Upper lobe of left lung (tissue), 4 donors: ENCODE measurements at regions not wholly inside any gene's neighbourhood (a gene's known extent, or its start where the extent isn't known, plus 50 kb on each side); places are given as distances from the start of the nearest gene placed in this dataset.

Experiments
- CTCF ChIP-seq, 6 experiments: fragments of 450-650 bp in 4 of 6; fragments of 200-600 bp in 2 of 6; sonication (generic) in 2 of 6; IDR thresholded peaks; one replicate each; pipeline ENCODE4 v1.5.1; 2016 to 2019; ENCODE audit warnings: antibody characterized with exemption in 6 of 6
- POLR2A ChIP-seq, 4 donors: fragments of 450-650 bp; IDR thresholded peaks; one replicate each; pipeline ENCODE4 v1.5.1; 2016 to 2017; ENCODE audit warnings: antibody characterized with exemption in 4 of 4, mild to moderate bottlenecking in 2 of 4
- POLR2AphosphoS5 ChIP-seq, 2 donors: sonication (generic); formaldehyde crosslinking; IDR thresholded peaks; one replicate each; pipeline ENCODE4 v1.5.1; 2017; ENCODE audit warnings: antibody characterized with exemption in 2 of 2

GRCh38 chr10:131833013-131833412 lies 67.8 kb upstream of the PPP2R2D start:
- TF ChIP-seq POLR2AphosphoS5 (IDR thresholded peaks at IDR 0.05) (no peak), CTCF (IDR thresholded peaks at IDR 0.05) (no peak), POLR2A (IDR thresholded peaks at IDR 0.05) (no peak)
